ENCODE measurements at regions not wholly inside any gene's neighbourhood (a gene's known extent, or its start where the extent isn't known, plus 50 kb on each side); places are given as distances from the start of the nearest gene placed in this dataset.
"Not testable (repeated sequence)": the region's sequence is repeated elsewhere in the genome, so short reads cannot be mapped to it uniquely, and the experiment has no call there.

DNA sequence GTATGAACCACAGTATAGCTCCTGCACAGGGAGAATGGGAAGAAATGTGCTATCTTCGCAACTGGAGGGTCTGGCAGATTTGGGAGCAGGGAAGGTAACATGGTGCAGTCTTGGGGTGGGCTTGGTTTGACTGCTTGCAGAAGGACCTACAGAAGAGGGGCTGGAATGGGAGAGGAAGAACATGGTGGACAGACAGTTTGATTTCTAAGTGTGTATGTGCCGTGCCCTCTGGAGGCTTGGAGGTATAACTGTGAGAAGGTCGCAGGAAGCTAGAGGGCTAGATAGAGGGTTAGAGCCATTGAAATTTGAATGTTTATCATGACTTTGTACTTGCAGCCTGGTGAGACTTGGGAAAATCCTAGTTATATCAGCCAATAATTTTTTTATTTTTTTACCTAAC lies 169.2 kb downstream of the SQOR start:
- no peak for DNase-seq

DNA sequence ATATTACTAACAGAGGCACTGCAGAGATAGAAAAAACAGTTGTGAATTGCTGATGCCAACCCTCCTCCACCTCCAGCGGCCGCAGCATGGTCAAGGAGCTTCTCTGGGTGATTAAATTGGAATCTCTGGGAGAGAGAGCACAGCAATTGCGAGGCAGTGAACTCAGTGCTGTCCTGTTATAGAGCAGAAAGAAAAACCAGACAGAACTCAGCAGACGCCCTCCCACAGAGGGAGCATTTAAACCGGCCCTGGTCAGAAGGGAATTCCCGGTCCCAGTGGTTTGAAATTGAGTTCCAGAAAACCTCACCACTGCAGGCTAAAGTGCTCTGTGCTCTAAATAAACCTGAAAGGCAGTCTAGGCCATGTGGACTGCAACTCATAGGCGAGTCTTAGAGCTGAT lies 175.4 kb downstream of the SQOR start:
- DNase-seq, result no peak

DNA sequence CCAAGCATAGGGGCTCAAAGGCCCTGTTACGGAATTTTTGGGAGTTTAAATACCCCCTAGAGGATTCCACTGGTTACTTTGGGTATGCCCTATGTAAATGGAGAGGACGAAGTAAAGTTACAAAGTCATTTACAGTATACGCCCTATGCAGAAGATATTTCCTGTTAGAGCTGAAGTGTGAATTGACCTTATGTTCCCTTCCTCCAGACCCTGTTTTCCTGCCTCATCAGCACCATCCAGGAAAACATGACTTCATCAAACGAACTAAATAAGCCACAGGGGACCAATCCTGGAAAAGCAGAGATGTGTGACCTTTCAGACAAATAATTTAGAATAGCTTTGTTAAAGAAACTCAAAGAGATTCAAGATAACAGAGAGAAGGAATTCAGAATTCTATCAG lies 177.4 kb downstream of the SQOR start:
- no peak for DNase-seq

DNA sequence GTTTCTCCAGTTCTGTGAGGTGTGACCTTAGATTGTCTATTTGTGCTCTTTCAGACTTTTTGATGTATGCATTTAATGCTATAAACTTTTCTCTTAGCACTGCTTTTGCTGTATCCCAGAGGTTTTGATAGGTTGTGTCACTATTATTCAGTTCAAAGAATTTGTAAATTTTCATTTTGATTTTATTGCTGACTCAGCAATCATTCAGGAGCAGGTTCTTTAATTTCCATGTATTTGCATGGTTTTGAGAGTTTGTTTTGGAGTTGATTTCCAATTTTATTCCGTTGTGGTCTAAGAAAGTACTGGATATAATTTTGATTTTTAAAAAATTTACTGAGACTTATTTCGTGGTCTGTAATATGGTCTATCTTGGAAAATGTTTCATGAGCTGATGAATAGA lies 182.7 kb downstream of the SQOR start:
- DNase-seq, result not testable (repeated sequence)

DNA sequence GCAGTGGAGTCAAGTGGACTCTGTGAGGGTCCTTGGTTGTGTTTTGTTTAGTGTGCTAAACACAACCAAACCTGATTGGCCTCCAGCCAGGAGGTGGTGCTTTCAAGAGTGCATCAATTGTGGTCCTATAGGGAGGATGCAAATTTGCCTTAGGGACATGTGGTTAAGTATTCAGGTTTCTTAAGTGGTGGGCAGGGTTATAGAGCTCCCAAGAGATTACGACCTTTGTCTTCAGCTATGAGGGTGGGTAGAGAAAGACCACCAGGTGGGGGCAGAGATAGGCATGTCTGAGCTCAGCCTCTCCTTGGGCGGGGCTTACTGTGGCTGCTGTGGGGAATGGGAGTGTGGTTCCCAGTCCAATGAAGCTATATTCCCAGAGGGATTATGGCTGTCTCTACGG lies 186.6 kb downstream of the SQOR start:
- no peak for DNase-seq

DNA sequence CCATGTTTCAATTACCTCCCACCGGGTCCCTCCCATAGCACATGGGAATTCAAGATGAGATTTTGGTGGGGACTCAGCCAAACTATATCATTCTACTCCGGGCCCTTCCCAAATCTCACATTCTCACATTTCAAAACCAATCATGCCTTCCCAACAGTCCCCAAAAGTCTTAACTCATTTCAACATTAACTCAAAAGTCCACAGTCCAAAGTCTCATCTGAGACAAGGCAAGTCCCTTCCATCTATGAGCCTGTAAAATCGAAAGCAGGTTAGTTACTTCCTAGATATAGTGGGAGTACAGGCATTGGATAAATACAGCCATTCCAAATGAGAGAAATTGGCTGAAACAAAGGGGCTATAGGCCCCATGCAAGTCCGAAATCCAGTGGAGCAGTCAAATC lies 188.1 kb downstream of the SQOR start:
- not testable (repeated sequence) for DNase-seq

DNA sequence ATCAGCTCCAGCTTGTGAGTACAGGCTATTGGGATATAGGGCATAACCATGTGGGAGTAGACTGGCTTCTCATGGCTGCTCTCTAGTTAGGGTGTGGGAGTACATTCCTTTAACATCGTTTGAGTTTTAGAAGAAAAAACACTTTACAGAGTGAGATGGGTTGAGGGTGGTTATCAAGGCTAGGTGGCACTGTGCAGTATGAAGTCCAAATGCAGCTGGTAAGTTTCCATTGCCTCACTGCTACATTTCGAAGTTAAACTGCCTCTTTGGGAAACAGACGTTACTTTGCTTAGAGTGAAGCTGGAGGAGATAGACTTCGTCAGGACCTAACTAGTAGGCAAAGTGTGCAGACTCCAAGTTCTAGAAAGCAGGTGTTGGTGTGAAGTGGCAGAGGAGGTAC lies 192.4 kb downstream of the SQOR start:
- DNase-seq, result no peak

DNA sequence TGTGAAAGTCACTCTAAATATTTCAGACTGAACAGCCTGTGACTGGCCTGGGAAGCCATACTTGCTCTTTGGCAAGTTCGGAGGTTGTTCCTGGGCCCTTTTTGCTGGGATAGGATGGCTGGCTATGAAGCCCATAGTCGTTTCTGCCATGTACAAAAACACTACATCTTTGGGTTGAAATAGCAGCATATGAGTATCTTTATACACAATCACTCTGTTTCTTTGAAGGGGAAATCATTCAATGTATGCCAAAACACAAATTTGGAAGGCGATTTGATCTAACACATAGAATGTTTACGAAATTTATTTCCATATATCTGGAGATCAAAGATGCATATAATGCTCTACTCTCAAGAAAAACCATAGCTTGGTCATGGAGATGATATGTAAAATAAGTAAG lies 192.9 kb downstream of the SQOR start:
- DNase-seq, result no peak

DNA sequence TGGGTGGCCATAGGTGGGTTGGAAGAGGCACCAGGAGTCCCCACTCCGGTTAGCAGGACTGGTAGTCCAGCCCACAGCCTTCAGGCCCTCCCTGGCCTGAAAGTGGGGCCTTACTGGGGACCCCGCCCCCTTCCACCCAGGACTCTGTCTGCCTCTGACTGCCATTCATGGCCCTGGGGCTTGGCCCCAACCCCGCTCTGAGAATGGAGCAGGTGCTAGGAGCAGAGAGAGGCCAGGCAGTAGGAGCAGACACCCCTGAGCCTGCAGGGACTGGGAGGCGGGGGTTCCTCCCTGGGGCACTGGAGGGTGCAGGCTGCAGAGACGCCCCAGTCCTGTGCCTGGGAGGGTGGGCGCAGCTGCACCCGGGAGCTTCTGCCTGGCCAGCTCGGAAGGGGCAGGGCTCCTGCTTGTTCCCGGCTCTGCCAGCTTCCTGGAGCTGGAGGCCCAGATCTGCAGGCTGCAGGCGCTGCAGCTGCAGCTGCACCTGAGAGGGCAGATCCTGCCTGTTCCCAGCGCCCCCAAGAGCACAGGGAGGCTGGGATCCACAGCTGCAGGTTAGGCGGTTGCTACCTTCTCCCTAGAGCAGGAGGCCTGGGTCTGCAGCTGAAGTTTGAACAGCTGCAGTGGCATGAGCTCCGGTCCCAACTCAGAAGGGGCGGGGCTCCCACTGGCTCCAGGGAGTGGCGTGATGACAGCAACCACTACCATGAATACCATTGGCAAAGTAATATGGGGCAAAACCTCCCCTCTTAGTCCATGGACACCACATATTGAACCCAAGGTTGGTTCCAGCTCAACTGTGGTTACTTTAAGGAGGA lies 194.7 kb downstream of the SQOR start:
- DNase-seq, result no peak

DNA sequence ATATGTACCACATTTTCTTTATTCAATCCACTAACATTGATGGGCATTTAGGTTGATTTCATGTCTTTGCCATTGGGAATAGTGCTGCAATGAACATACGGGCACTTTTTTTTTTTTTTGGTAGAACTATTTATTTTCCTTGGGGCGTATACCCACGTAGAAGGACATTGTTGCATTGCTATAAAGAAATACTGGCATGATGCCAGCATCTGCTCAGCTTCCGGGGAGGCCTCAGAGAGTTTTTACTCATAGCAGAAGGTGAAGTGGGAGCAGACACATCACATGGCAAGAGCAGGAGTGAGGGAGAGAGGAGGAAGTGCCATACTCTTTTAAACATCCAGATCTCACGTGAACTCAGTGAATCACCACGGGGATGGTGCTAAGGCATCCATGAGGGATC lies 197.0 kb downstream of the SQOR start:
- no peak for DNase-seq

DNA sequence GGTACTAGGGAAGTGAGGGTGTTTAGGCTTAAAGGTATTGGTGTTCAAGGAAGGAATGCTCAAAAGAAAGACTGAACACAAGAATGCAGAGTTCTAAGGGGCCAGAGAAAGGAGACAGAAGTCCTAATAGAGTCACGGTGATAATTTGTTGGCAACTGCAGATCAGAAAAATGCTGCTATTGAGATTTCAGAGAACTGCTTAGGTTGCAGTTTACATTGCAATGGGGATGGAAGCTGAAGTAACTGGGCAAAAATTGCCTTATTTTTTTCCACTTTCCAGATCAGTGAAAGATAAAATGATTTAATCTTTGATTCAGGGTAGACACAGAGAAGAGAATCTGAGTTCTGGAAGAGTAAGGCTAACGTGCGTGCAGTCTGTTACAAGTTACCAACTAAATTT lies 199.8 kb downstream of the SQOR start:
- DNase-seq, result no peak

DNA sequence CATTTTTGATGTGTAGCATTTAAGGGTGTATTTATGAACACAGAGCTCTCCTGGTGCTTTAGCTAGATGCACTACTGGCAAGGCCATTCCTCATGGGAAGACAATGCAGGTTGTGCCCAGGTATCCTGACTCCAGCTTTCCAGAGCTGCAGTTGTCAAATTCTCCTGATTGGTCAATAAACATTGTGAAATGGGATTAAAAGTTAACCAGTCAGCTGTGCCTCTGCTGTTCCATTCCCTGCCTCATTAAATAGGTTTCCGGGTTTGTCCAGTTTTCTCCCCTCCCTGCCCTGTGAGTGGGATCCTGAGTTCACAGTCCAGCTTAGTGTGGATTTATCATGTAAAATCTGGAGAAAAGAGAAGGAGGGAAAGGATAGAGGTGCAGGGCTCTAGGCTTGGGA lies 207.3 kb downstream of the SQOR start:
- no peak for DNase-seq

DNA sequence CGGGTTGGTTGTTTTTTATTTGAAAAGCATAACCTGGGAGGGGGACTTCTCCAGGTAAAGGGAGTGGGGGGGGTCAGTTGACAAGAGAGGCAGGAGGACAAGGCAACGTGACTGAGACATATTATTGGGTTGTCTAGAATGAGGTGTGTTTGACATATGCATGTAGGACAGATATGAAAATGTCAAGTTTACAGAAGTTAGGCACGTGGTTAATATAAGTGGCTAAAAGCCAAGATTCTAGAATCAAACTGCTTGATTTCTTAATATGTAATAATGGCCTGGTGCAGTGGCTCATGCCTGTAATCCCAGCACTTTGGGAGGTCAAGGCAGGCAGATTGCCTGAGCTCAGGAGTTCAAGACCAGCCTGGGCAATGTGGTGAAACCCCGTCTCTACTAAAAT lies 212.8 kb downstream of the SQOR start:
- no peak for DNase-seq

DNA sequence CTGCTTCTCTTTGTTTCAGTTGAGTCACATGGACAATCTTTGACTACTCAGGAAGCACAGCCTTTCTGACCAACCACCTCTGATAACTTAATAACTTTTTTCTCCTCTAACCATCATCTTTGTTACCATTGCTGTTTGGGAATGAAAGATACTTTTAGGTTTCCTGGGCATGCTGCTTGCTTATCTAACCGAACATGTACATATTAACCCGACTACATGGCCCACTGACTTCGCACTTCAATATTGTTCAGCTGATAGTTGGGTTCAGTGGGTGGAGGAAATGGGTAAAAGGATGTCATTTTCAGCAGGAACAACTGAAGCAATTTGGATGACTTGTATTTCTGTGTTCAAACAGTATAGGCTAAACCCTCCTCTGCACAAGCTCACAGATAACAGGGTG lies 214.3 kb downstream of the SQOR start:
- DNase-seq, result no peak

DNA sequence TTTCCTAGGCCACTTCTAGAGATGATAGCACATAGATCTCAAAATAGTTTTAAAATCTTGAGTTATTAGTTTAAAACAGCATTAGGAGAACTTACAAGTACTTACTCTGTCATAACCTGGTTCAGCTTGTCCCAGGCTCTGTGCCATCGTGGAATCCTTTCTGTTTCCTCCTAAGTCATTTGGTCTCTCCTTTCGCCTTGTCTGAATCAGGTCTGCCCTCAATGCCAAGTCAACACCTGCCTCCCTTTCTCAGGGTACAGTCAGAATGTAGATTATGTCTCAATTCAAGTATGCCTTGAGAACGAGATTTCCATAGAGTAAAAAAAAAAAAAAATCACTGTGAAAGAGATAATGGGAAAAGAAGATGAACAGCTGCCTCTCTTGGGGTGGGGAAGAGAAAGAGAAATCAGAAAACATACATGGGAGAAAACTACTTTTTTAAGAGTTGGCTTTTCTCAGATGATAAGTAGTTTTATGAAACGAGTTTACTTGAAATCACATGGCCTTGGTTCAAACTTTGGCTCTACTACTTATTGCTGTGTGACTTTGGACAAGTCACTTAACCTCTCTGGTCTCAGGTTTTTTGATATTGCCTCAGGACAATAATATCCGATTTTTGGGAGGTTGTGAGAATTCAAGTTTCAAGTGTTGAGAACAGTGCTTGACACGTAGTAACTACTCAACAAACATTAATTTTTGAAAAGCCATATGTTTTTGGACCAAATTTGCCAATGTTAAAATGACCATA lies 219.8 kb downstream of the SQOR start:
- no peak for DNase-seq

DNA sequence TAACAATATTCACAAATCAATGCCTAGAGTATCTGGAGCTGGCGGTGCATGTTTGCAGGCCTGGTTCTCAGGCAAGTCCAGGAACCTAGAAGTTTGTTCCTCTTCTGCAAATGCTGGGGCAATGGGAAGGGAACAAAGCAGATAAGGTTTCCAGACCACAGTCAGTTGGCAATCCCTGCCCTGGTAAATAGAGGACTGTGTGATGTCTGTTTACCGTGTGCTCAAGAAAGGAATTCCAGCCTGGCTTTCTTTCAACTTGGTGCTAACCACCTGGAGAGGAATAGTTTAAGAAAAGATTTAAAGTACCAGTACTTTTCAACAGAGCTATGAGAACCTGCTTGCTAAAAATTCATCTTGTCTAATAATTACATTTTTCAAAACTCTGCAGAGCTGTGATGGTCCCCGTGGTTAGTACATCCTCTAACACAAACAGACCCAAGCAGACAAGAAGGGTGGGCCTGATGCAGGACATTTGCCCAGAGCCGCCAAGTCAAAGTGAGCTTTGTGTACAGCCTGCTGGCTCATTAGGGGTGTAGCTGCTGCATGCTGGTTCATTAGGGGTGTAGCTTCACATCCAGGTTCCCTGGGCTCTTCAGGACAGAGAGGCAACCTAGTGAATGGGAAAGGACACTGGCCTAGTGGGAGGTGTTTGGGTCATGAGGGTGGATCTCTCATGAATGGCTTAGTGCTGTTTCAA lies 220.5 kb downstream of the SQOR start:
- DNase-seq, result no peak

DNA sequence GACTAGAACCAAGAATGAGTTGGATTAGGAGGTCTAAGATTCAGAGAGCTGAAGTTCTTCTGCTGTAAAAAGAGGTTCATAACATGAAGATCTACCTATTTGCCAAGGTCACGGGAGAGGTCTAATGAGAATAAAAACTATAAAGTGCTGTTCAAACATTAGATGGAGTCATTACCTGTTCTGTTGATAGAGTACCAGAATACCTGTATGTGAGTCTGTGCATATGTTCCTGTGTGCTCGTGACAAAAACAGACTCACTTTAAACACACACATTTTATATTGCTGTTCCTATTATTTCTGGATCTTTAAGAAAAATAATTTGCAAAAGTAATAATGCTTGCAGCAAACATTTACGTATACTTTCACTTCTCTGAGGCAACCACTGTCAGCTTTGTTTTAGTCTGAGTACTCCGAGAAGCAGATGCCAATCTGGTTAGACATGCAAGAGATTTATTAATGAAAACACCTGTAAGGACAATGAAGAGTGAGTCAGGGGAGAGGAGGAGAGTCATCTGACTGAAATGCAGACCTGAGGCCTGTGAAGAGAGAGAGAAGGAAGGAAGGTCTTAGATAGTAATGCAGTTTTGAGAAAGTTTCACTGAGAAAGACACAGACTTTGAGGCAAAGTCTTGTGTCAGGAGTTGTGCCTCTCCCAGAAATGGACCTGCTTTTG lies 221.2 kb downstream of the SQOR start:
- DNase-seq, result no peak

DNA sequence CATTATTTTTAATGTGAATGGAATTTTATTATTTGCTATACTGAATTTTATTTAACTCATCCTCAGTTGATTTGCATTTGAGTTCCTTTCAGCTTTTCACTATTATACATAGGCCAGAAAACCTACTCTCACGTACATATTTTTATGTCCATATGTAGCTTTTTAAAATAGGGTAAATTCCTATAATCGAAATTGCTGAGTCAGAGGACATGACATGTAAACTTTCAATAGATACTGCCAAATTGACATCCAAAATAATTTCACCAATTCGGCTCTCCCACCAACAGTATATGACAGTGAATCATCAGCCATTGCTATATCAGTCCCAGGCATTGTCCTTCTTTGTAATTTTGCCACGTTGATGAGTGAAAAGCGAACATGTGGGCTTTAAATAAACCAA lies 222.5 kb downstream of the SQOR start:
- DNase-seq, result no peak

DNA sequence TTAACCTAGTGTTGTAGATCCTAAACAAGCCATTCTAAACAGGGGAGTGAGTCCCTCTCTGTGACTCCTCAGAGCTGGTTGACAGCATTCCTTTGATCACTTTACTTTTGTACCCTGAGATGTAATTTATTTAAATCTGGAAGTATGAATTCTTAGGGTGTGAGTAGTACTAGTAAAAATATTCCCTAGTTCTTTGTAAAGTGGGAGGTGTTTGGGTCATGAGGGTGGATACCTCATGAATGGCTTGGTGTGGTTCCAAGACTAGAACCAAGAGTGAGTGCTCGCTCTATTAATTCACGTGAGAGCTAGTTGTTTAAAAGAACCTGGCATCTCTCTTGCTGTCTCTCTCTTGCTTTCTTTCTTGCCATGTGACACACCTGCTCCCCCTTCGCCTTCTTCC lies 223.7 kb downstream of the SQOR start:
- DNase-seq, result no peak

DNA sequence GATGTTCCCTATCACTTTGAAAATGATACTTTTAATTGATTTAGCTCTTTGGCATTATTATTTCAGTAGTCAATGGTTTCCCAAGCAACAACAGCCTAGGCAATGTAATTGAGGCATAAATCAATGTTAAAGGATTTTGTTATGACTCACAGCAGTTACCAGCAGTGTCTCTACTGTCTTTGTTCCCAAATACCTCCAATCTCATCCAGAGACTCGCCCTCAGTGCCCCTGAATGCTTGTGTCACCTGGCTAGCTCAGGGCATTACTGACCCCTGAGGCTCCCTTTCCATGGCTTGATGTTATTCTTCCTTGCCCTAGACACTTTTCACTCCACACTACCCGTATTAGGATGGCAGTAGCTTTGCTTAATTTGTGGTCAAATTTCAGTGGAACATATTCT lies 227.2 kb downstream of the SQOR start:
- DNase-seq, result no peak

DNA sequence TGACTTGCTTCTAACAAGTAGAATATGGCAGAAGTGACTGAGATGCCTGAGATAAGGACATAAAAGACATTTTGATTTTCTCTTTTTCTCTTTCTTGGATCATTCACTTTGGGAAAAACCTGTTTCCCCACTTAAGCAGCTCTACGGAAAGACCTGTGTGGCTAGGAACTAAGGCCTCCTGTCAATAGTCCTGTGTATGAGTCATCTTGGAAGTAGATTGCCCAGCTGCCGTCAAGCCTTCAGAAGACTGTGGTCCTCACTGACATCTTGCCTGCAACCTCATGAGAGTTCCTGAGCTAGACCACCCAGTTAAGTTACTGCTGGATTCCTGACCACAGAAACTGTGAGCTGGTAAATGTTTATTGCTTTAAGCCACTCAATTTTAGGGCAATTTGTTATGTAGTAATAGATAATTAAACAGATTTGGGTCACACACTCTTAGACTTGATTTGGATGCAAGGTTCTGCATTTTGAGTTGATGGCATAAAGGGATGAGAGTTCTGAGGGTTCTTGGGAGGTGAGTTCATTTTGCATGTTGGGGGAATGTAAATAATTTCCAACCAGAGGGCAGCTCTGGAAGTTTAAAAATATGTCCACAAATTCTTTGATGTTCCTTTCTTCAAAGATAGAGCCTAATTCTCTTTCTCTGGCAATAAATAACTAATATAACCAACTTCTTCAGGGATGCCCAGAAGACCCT lies 229.2 kb downstream of the SQOR start:
- no peak for DNase-seq

Measured in anterior cingulate cortex (tissue), 58 donors.